Neuronal stem cell (in vitro differentiated cells): ENCODE measurements at regions not wholly inside any gene's neighbourhood (a gene's known extent, or its start where the extent isn't known, plus 50 kb on each side); places are given as distances from the start of the nearest gene placed in this dataset.
"Not testable (repeated sequence)": the region's sequence is repeated elsewhere in the genome, so short reads cannot be mapped to it uniquely, and the experiment has no call there.

ENCODE experiments used
- DNase-seq: peaks from one replicate; pipeline ENCODE4 v3.0.0-alpha.2; 2013; ENCODE audit warnings: low spot score
- H2AFZ ChIP-seq: one replicate; pipeline ENCODE4 v1.6.1; 2013; ENCODE audit warnings: mild to moderate bottlenecking, low read length, inconsistent platforms
- H2AK5ac ChIP-seq: 2 replicates; pipeline ENCODE4 v1.6.1; 2013; ENCODE audit warnings: low read depth, mild to moderate bottlenecking, inconsistent platforms, low read length, moderate library complexity, mixed read lengths
- H2BK120ac ChIP-seq: 2 replicates; pipeline ENCODE4 v1.6.1; 2013; ENCODE audit warnings: low read depth, mild to moderate bottlenecking, inconsistent platforms, low read length, moderate library complexity, mixed read lengths
- H2BK12ac ChIP-seq: one replicate; pipeline ENCODE4 v1.6.1; 2013; ENCODE audit warnings: low read length, inconsistent platforms
- H2BK15ac ChIP-seq: 2 replicates; pipeline ENCODE4 v1.6.1; 2013; ENCODE audit warnings: mild to moderate bottlenecking, low read length, inconsistent platforms, mixed read lengths
- H2BK5ac ChIP-seq: one replicate; pipeline ENCODE4 v1.6.1; 2013; ENCODE audit warnings: inconsistent platforms, mild to moderate bottlenecking, low read length, moderate library complexity
- H3K14ac ChIP-seq: one replicate; pipeline ENCODE4 v1.6.1; 2013; ENCODE audit warnings: low read length, inconsistent platforms
- H3K18ac ChIP-seq: 2 replicates; pipeline ENCODE4 v1.6.1; 2013; ENCODE audit warnings: low read length, inconsistent platforms
- H3K23ac ChIP-seq: 2 replicates; pipeline ENCODE4 v1.6.1; 2013; ENCODE audit warnings: low read depth, mild to moderate bottlenecking, mixed read lengths, low read length, inconsistent platforms; ENCODE audit not compliant: poor library complexity
- H3K27ac ChIP-seq: replicated peaks from 3 replicates; pipeline ENCODE4 v1.5.1; 2013; ENCODE audit warnings: low read length, inconsistent platforms
- H3K27me3 ChIP-seq, 3 experiments: 2 replicates each; pipeline ENCODE4 v1.6.1; 2013; ENCODE audit warnings: low read length in 3 of 3, mild to moderate bottlenecking in 2 of 3, inconsistent platforms in 1 of 3, low read depth in 1 of 3, mixed read lengths in 1 of 3, moderate library complexity in 1 of 3; ENCODE audit not compliant: control insufficient read depth in 3 of 3, insufficient read depth in 3 of 3
- H3K36me3 ChIP-seq, 2 donors: replicated peaks in 1 of 2; 2 replicates each; pipeline ENCODE4 v1.6.1; 2013; ENCODE audit warnings: low read length in 2 of 2; ENCODE audit not compliant: control insufficient read depth in 2 of 2, insufficient read depth in 2 of 2
- H3K4ac ChIP-seq: 2 replicates; pipeline ENCODE4 v1.6.1; 2013; ENCODE audit warnings: inconsistent platforms, mild to moderate bottlenecking, low read length, moderate library complexity
- H3K4me1 ChIP-seq, 2 donors: 1 replicate in 1 of 2; 2 replicates in 1 of 2; pipeline ENCODE4 v1.6.1; 2013; ENCODE audit warnings: low read length in 2 of 2, low read depth in 1 of 2; ENCODE audit not compliant: control insufficient read depth in 2 of 2, insufficient read depth in 1 of 2
- H3K4me2 ChIP-seq: one replicate; pipeline ENCODE4 v1.6.1; 2013; ENCODE audit warnings: mild to moderate bottlenecking, low read length, inconsistent platforms; ENCODE audit not compliant: insufficient read depth, poor library complexity, severe bottlenecking
- H3K4me3 ChIP-seq, 2 donors: 2 replicates each; pipeline ENCODE4 v1.5.1; 2013; ENCODE audit warnings: low read length in 2 of 2, mild to moderate bottlenecking in 2 of 2, inconsistent platforms in 1 of 2, moderate library complexity in 1 of 2
- H3K79me1 ChIP-seq: one replicate; pipeline ENCODE4 v1.6.1; 2013; ENCODE audit warnings: low read depth, mild to moderate bottlenecking, inconsistent platforms, low read length, moderate library complexity
- H3K9ac ChIP-seq: one replicate; pipeline ENCODE4 v1.6.1; 2013; ENCODE audit warnings: mild to moderate bottlenecking, low read depth, low read length, inconsistent platforms; ENCODE audit not compliant: poor library complexity
- H3K9me3 ChIP-seq, 2 donors: replicated peaks in 1 of 2; 2 replicates each; pipeline versions ENCODE3 to v1.6.1; 2013; ENCODE audit warnings: low read length in 2 of 2, mild to moderate bottlenecking in 2 of 2, inconsistent platforms in 1 of 2, low read depth in 1 of 2, mixed read lengths in 1 of 2, moderate library complexity in 1 of 2; ENCODE audit not compliant: control insufficient read depth in 2 of 2, insufficient read depth in 1 of 2
- H4K8ac ChIP-seq: one replicate; pipeline ENCODE4 v1.6.1; 2013; ENCODE audit warnings: low read depth, mild to moderate bottlenecking, inconsistent platforms, low read length, moderate library complexity
- H4K91ac ChIP-seq: one replicate; pipeline ENCODE4 v1.6.1; 2013; ENCODE audit warnings: low read length, low read depth, mild to moderate bottlenecking, inconsistent platforms; ENCODE audit not compliant: poor library complexity
- WGBS, 2 donors: extraction: QIAGEN DNeasy Blood & Tissue Kit; methylation state at CpG; one replicate each; pipeline ENCODE4 v1.1.7; 2013; ENCODE audit warnings: missing lambda C conversion rate in 2 of 2, mixed read lengths in 1 of 2; ENCODE audit not compliant: insufficient read length in 2 of 2, insufficient replicate concordance in 1 of 2; ENCODE audit errors: extremely low coverage in 2 of 2; 5-methylcytosine and 5-hydroxymethylcytosine counted together

DNA sequence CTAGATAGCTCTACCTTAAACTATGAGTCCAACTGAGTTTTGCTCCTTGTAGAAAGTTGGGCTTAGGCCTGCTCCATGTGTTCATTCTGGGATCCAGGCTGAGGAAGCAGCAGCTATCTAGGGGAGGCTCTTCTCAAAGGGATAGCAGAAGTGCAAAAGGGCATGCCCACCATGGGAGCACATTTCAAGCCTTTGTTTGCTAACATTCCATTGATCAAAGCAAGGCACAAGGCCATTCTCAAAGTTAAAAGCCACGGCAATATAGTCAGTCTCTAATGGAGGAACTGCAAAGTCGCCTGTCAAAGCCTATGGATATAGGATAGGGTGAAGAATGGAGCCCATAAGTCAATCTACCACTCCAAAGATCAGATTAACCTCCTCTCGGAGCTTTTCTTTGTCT is 488.1 kb upstream of the ARX start:
- Histone ChIP-seq H3K79me1 (no peaks in the 10 kb centered on the region), H3K9ac (no peak overlapping the region), H3K36me3 (no peaks in the 10 kb centered on the region), H3K18ac (no peak overlapping the region), H3K27ac (no peak overlapping the region), H3K14ac (no peak overlapping the region), H2BK12ac (no peak overlapping the region), H3K4me2 (no peak overlapping the region), H4K91ac (no peak overlapping the region), H3K4me3 (no peak overlapping the region), H4K8ac (no peak overlapping the region), H2BK5ac (no peak overlapping the region), H3K27me3 (no peaks in the 10 kb centered on the region), H2AFZ (no peak overlapping the region), H2BK120ac (no peak overlapping the region), H3K23ac (no peak overlapping the region), H3K9me3 (no peaks in the 10 kb centered on the region), H3K4ac (no peak overlapping the region), H3K4me1 (no peaks in the 10 kb centered on the region), H2BK15ac (no peak overlapping the region), H2AK5ac (no peak overlapping the region)
- no CpG with 5 or more reads among the region's 3 CpGs for WGBS, 2 donors
- no peak for DNase-seq

- Histone ChIP-seq H3K4me1 (no peaks in the 10 kb centered on the region), H3K4me3 (no peak overlapping the region), H4K8ac (no peak overlapping the region), H3K23ac (no peak overlapping the region), H4K91ac (no peak overlapping the region), H3K36me3 (no peaks in the 10 kb centered on the region), H2BK120ac (no peak overlapping the region), H3K27me3 (no peaks in the 10 kb centered on the region), H3K14ac (no peak overlapping the region), H3K79me1 (no peaks in the 10 kb centered on the region), H2AFZ (no peak overlapping the region), H2BK15ac (no peak overlapping the region), H3K27ac (no peak overlapping the region), H3K9ac (no peak overlapping the region), H3K18ac (no peak overlapping the region), H3K4ac (no peak overlapping the region), H3K4me2 (no peak overlapping the region), H2AK5ac (no peak overlapping the region), H2BK12ac (no peak overlapping the region), H2BK5ac (no peak overlapping the region), H3K9me3 (no peaks in the 10 kb centered on the region)
- no peak for DNase-seq
- no CpG with 5 or more reads among the region's 2 CpGs for WGBS, 2 donors
These were observed 492.0 kb upstream of the ARX start for GRCh38 chrX:25507801-25508200.

GRCh38 chrX:25519258-25519657 is 503.5 kb upstream of the ARX start:
- no peaks in the 10 kb centered on the region for H3K27me3 ChIP-seq
- no peak overlapping the region for H3K4me3 ChIP-seq
- no peak overlapping the region for H3K4ac ChIP-seq
- no peak overlapping the region for H2BK5ac ChIP-seq
- no peak overlapping the region for H2BK12ac ChIP-seq
- no peak overlapping the region for H3K14ac ChIP-seq
- H2AK5ac ChIP-seq: no peak overlapping the region
- H4K8ac ChIP-seq: no peak overlapping the region
- H3K36me3 ChIP-seq: no peaks in the 10 kb centered on the region
- no CpG with 5 or more reads among the region's 2 CpGs for WGBS, 2 donors
- H3K18ac ChIP-seq: no peak overlapping the region
- H2AFZ ChIP-seq: no peak overlapping the region
- H3K9me3 ChIP-seq: no peaks in the 10 kb centered on the region
- no peak overlapping the region for H3K4me2 ChIP-seq
- no peaks in the 10 kb centered on the region for H3K4me1 ChIP-seq
- H3K9ac ChIP-seq: no peak overlapping the region
- no peak overlapping the region for H2BK15ac ChIP-seq
- no peaks in the 10 kb centered on the region for H3K79me1 ChIP-seq
- no peak overlapping the region for H3K23ac ChIP-seq
- no peak overlapping the region for H3K27ac ChIP-seq
- no peak overlapping the region for H4K91ac ChIP-seq
- H2BK120ac ChIP-seq: no peak overlapping the region
- no peak for DNase-seq

- H2BK5ac ChIP-seq, H2BK120ac ChIP-seq, H2AFZ ChIP-seq, H4K8ac ChIP-seq, H3K27me3 ChIP-seq, H3K4me1 ChIP-seq, H2BK15ac ChIP-seq, H3K36me3 ChIP-seq, H3K4me3 ChIP-seq, H2AK5ac ChIP-seq, H3K9me3 ChIP-seq, H3K27ac ChIP-seq, H3K18ac ChIP-seq, H2BK12ac ChIP-seq, H4K91ac ChIP-seq, DNase-seq, H3K9ac ChIP-seq, H3K14ac ChIP-seq, H3K23ac ChIP-seq, H3K79me1 ChIP-seq, H3K4ac ChIP-seq, H3K4me2 ChIP-seq: not testable (repeated sequence)
- WGBS, 2 donors: no CpG with 5 or more reads among the region's 20 CpGs
These were observed 506.8 kb upstream of the ARX start for GRCh38 chrX:25522443-25523010.
